Ishikawa (cell line): ENCODE measurements at regions not wholly inside any gene's neighbourhood (a gene's known extent, or its start where the extent isn't known, plus 50 kb on each side); places are given as distances from the start of the nearest gene placed in this dataset.

ENCODE experiments used
- CEBPB ChIP-seq: IDR thresholded peaks from 2 replicates; pipeline ENCODE4 v1.6.1; 2012
- CREB1 ChIP-seq: IDR thresholded peaks from 2 replicates; pipeline ENCODE4 v1.6.1; 2012; ENCODE audit warnings: low read depth
- EGR1 ChIP-seq: IDR thresholded peaks from 2 replicates; pipeline ENCODE4 v1.6.1; 2012
- EP300 ChIP-seq: IDR thresholded peaks from 2 replicates; pipeline ENCODE4 v1.6.1; 2012; ENCODE audit warnings: borderline replicate concordance
- FOXM1 ChIP-seq: IDR thresholded peaks from 2 replicates; pipeline ENCODE4 v1.6.1; 2012; ENCODE audit warnings: low read depth, borderline replicate concordance
- MAX ChIP-seq: IDR thresholded peaks from 2 replicates; pipeline ENCODE4 v1.6.1; 2012
- NFIC ChIP-seq: IDR thresholded peaks from 2 replicates; pipeline ENCODE4 v1.6.1; 2012
- RAD21 ChIP-seq: IDR thresholded peaks from 2 replicates; pipeline ENCODE4 v1.6.1; 2012; ENCODE audit warnings: low read depth
- REST ChIP-seq: IDR thresholded peaks from 2 replicates; pipeline ENCODE4 v1.6.1; 2012; ENCODE audit warnings: low read depth, mild to moderate bottlenecking
- TAF1 ChIP-seq: IDR thresholded peaks from 2 replicates; pipeline ENCODE4 v1.6.1; 2012; ENCODE audit warnings: low read depth, mild to moderate bottlenecking
- TCF12 ChIP-seq: IDR thresholded peaks from 2 replicates; pipeline ENCODE4 v1.6.1; 2012; ENCODE audit warnings: low read depth
- TEAD4 ChIP-seq: IDR thresholded peaks from 2 replicates; pipeline ENCODE4 v1.6.1; 2012
- USF1 ChIP-seq: IDR thresholded peaks from 2 replicates; pipeline ENCODE4 v1.6.1; 2012
- YY1 ChIP-seq: IDR thresholded peaks from 2 replicates; pipeline ENCODE4 v1.6.1; 2012; ENCODE audit warnings: low read depth
- ZBTB7A ChIP-seq: IDR thresholded peaks from 2 replicates; pipeline ENCODE4 v1.6.1; 2012; ENCODE audit warnings: low read depth

- no peak for TF ChIP-seq TEAD4
- TF ChIP-seq MAX = no peak
- TF ChIP-seq CREB1 = no peak
- TF ChIP-seq TCF12 = no peak
- no peak for TF ChIP-seq ZBTB7A
- TF ChIP-seq CEBPB = no peak
- no peak for TF ChIP-seq NFIC
- no peak for TF ChIP-seq EGR1
- no peak for TF ChIP-seq YY1
- TF ChIP-seq EP300 = no peak
- TF ChIP-seq USF1 = no peak
- no peak for TF ChIP-seq FOXM1
- no peak for TF ChIP-seq TAF1
- no peak for TF ChIP-seq RAD21
- TF ChIP-seq REST = no peak
Measured at GRCh38 chr2:15818318-15818753, 122.0 kb upstream of the MYCN start.

- TF ChIP-seq TCF12 (no peak), EGR1 (no peak), NFIC (no peak)
Measured at GRCh38 chr2:15818881-15819280, 121.5 kb upstream of the MYCN start.

GRCh38 chr2:15819562-15820256 is 120.6 kb upstream of the MYCN start:
- TF ChIP-seq USF1 (no peak), ZBTB7A (no peak), EGR1 (no peak), YY1 (no peak), REST (no peak), FOXM1 (no peak), TAF1 (no peak)

DNA sequence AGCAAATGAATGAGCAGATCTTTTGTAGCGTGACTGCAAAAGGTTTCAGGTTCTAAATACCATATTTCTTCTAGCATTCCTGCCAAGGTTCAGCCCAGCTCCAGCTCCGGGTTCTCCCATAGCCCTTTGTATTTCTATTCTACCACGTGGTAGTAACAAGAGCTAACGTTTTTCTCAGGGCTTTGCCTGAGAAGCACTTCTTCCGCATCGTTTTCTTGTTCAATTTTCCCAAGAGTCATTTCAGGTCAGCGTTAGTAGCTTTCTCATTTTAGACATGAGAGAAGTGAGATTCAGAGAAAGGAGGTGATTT is 120.1 kb upstream of the MYCN start:
- no peak for TF ChIP-seq EGR1
- no peak for TF ChIP-seq TEAD4
- no peak for TF ChIP-seq CEBPB
- no peak for TF ChIP-seq MAX
- TF ChIP-seq RAD21 = no peak
- no peak for TF ChIP-seq FOXM1
- no peak for TF ChIP-seq EP300
- no peak for TF ChIP-seq TCF12
- TF ChIP-seq CREB1 = no peak
- TF ChIP-seq NFIC = no peak
- TF ChIP-seq YY1 = no peak

- TF ChIP-seq YY1 (no peak), TAF1 (no peak), NFIC (no peak), EGR1 (no peak), CREB1 (no peak), CEBPB (no peak), TEAD4 (no peak), REST (no peak), FOXM1 (no peak), RAD21 (no peak), MAX (no peak), TCF12 (no peak), USF1 (no peak), ZBTB7A (no peak), EP300 (no peak)
Measured at GRCh38 chr2:15820927-15821326, 119.4 kb upstream of the MYCN start.
